Retinal pigment epithelial cell (primary cell): ENCODE measurements at regions not wholly inside any gene's neighbourhood (a gene's known extent, or its start where the extent isn't known, plus 50 kb on each side); places are given as distances from the start of the nearest gene placed in this dataset.
"Not testable (repeated sequence)": the region's sequence is repeated elsewhere in the genome, so short reads cannot be mapped to it uniquely, and the experiment has no call there.

ENCODE experiments used
- DNase-seq: peaks from one replicate; pipeline ENCODE4 v3.0.0-alpha.2; 2010; ENCODE audit warnings: low read depth
- H3K4me3 ChIP-seq: 2 replicates; pipeline ENCODE4 v1.5.1; 2011; ENCODE audit warnings: mild to moderate bottlenecking, low read length, control low read depth, moderate library complexity
- TF ChIP-seq, protein P1 (sequence below): conservative IDR thresholded peaks from 2 replicates; pipeline ENCODE4 v1.5.1; 2011; ENCODE audit warnings: low read depth, low read length, control low read depth, inconsistent platforms

DNA sequence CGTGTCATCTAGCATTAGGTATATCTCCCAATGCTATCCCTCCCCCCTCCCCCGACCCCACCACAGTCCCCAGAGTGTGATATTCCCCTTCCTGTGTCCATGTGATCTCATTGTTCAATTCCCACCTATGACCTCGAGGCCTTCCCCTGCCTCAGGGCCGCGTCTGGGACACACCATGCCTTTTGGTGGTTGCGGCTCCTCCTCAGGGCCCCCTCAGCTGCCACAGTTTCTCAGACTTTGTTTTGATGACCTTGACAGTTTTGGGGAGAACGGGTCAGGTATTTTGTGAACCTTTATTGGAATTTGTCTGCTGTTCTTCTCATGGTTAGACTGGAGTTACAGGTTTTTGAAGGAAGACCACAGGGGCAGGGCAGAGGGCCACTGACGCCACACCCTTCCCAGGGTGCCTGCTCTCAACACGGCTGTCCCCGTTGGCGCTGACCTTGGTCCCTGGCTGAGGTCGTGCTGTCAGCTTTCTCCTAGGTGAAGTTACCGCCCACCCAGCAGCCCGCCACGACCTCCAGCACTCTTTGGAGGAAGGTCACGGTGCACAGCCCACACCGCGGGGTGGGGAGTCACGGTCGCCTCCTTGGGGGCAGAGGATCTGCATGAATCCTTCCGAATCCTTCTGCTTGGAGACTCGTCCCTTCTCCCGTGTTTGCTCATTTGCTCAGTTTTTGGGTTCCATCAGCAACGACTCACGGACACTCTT lies 130.5 kb downstream of the KIF26A start:
- TF ChIP-seq, protein P1, sequence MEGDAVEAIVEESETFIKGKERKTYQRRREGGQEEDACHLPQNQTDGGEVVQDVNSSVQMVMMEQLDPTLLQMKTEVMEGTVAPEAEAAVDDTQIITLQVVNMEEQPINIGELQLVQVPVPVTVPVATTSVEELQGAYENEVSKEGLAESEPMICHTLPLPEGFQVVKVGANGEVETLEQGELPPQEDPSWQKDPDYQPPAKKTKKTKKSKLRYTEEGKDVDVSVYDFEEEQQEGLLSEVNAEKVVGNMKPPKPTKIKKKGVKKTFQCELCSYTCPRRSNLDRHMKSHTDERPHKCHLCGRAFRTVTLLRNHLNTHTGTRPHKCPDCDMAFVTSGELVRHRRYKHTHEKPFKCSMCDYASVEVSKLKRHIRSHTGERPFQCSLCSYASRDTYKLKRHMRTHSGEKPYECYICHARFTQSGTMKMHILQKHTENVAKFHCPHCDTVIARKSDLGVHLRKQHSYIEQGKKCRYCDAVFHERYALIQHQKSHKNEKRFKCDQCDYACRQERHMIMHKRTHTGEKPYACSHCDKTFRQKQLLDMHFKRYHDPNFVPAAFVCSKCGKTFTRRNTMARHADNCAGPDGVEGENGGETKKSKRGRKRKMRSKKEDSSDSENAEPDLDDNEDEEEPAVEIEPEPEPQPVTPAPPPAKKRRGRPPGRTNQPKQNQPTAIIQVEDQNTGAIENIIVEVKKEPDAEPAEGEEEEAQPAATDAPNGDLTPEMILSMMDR, result no peak
- no peak for DNase-seq
- no peak overlapping the region for H3K4me3 ChIP-seq

DNA sequence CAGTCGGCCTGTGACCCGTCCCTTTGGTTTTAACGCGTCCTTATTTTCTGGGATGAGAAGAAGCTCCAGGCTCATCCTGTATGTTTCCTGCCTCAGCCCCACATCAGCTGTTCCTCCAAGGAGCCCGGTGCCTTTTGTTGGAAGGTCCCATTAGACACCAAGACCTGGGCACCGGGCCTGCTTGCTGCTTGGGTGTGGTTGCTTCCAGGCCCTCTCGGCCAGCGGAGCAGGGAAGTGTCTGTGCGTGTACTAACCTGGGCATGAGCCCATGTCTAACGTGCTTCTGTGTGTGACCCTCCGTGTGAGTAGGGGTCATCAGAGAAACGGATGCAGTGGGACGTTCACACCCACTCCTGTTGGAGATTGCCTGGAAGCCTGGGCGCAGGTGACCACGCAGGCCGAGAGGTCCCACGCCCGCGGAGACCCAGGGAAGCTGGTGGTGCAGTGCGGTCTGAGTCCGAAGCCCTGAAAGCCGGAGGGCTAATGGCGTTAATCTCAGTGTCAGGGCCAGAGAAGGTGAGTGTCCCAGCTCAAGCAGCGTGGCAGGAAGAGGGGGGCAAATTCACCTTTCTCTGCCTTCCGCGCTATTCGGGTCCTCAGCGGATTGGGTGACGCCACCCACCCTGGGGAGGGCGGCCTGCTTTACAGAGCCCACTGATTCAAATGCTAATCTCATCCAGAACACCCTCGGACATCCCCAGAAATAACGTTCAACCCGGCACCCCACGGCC lies 131.3 kb downstream of the KIF26A start:
- not testable (repeated sequence) for H3K4me3 ChIP-seq, DNase-seq

DNA sequence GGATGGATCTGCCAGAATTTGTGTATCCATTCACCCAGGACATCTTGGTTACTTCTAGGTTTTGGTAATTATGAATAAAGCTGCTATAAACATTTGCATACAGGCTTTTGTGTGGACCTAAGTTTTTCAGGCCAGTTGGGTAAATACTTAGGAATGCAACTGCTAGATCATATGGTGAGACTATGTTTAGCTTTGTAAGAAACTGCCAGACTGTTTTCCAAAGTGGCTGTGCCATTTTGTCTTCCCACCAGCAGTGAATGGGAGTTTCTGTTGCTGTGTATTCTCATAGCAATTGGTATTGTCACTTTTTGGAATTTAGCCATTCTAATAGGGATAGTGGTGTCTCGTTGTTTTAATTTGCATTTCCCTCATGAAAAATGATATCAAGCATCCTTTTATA lies 133.0 kb downstream of the KIF26A start:
- TF ChIP-seq, protein P1, result no peak
- no peak for DNase-seq
- no peak overlapping the region for H3K4me3 ChIP-seq

DNA sequence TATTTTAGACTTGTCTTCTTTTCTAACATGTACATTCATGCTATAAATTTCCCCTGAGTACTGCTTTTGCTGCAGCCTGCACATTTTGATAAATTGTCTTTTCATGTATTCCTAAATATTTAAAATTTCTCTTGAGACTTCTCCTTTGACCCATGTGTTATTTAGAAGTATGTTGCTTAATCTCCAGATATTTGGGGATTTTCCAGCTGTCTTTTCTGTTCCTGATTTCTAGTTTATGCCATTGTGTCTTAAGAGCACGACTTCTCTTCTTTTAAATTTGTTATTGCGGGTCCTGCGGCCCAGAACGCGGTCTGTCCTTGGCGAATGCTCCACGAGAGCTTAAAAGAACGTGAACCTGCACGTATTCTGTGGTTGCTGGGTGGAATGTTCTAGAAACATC lies 136.4 kb downstream of the KIF26A start:
- no peak overlapping the region for H3K4me3 ChIP-seq
- no peak for DNase-seq
- TF ChIP-seq, protein P1, result no peak

DNA sequence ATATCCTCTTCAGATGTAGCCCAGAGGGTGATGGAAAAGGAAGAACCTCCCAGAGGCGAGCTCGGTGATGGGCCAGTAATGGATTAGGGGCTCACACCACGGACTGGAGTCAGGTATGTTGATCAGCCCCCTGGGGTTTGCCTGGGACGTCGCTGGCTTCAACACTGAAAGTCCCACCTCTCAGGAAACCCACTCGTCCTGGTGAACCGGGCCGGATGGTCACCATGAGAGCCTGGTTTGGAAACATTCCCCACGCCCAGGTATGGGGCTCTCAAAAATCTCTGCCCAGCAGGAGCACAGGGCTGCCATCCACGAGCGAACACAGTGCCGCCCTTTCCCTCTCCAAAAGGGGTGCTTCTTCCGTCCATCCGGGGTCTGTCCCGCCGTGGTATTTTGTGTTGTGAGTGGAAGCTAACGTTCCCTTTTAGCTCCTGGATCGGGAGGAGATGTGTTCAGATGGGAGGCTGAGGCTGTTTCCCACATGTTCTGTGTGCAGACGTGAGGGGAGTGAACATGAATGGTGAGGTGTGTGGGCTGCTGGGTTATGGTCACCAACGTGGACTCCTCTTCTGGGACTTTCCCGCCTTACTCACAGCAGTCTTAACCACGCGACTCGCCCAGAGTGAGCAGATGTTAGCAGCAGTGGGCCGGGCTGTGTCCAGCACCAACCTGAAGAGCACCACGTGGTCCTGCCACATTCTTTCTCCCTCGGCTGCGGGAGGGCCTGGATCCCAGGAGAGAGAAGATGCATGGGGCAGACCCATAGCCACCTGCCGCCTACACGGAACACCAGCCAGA lies 139.2 kb downstream of the KIF26A start:
- no peak overlapping the region for H3K4me3 ChIP-seq
- DNase-seq, result no peak
- TF ChIP-seq, protein P1, result no peak

DNA sequence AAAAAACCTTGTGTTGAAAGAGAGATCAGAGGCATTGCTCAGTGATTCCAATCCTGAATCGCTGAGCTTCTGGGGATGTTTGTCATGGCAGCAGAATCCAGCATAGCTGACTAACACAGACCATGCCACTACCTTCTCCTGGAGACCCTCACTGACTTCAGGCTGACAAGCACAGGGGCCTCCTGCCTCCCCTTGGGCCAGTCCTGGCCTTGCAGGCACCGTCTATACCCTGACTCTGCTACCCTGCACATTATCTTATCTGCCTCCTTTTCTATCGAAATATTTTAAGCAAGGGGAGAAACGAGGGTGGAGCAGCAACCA lies 139.8 kb downstream of the KIF26A start:
- TF ChIP-seq, protein P1, result no peak
- no peak overlapping the region for H3K4me3 ChIP-seq
- no peak for DNase-seq

DNA sequence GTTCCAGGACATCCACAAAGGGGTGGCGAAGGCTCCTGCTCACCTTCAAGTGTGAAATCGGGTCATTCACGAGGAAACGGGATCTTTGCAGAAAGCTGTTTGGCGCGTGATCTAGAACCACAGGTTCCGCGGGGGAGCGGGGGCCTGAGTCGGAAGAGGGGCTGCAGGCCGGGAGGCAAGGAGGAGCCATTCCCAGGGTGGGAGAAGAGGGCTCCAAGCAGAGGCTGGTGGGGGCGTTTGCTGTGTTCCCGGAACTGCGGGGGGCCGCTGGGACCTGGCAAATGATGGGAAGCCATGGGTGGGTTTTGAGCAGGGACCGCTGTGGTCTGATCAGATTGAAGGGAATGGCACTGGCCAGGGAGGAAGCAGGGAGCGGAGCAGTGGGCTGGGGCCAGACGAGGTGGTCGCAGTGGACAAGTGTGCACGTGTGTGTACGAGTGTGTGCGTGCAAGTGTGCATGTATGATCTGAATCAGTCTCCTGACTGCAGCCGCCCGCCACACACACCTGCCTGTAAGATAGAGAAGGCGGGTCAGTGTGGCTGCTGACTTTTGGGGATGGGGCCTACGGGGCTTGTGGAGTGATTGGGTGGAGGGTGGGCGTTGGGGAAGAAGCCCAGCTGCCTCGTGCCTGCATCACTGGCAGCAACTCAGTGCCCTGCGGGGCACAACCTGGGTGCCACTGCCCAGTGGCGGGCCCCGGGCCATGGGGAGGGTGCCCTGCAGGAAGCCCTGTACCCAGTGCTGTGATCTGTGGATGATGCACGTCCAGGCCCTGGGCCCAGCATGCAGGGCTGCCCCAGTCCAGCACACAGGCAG lies 141.9 kb downstream of the KIF26A start:
- H3K4me3 ChIP-seq, result no peak overlapping the region
- TF ChIP-seq, protein P1, result no peak
- DNase-seq, result no peak
